ENCODE measurements at regions not wholly inside any gene's neighbourhood (a gene's known extent, or its start where the extent isn't known, plus 50 kb on each side); places are given as distances from the start of the nearest gene placed in this dataset.

DNA sequence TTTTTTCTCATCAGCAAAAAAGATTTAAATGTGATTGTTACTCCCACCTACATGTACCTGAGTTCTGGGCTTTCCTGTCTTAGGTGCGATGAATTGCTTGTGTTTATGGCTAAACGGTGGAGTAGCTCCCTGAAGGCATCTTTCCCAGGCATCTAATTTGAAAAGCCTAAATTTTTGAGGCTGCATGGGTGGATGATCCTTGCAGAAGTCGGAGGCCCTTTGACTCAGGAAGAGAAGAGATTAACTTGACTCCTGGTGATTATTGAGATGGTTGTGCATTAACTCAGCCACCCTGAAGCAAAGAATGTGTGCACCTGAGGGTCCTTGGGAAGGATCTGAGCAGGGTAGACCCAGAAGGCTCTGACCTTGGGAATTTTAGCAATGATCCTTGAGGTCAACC is 155.6 kb upstream of the SEMA3C start (continued):
- TF ChIP-seq, protein P1, sequence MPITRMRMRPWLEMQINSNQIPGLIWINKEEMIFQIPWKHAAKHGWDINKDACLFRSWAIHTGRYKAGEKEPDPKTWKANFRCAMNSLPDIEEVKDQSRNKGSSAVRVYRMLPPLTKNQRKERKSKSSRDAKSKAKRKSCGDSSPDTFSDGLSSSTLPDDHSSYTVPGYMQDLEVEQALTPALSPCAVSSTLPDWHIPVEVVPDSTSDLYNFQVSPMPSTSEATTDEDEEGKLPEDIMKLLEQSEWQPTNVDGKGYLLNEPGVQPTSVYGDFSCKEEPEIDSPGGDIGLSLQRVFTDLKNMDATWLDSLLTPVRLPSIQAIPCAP (CRISPR knock-in tag; IDR thresholded peaks at IDR 0.05): no peak
- TF ChIP-seq SP1 (CRISPR knock-in tag; conservative IDR thresholded peaks at IDR 0.05) (no peak), ZNF263 (CRISPR knock-in tag; IDR thresholded peaks at IDR 0.05; ENCODE audit: low read depth) (no peak), OVOL2 (CRISPR knock-in tag; IDR thresholded peaks at IDR 0.05; ENCODE audit: borderline replicate concordance) (no peak), MYBL2 (CRISPR knock-in tag; IDR thresholded peaks at IDR 0.05) (no peak), ATF1 (CRISPR knock-in tag; IDR thresholded peaks at IDR 0.05) (no peak)

DNA sequence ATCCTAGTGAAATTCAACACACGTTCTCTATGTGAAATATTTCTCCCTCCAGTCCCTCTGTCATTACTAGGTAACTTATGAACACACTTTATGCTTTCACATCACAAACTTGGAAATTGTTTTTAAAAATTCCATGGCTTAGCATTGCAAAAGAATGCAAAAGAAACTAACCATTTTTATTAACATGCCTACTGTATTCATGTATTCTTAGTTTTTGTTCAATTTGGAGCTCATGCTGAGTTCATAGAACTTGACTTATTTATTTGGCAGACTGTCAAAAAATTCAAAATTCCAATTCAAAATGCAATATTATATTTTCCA is 155.0 kb upstream of the SEMA3C start:
- Mint-ChIP-seq H3K27me3 (ENCODE audit: low read depth) (no peaks in the 10 kb centered on the region; the same call in 1 of the 2 replicates), H3K27ac (no peak overlapping the region), H3K9me3 (peaks cover 28% of the 10 kb centered on the region), H3K4me1 (peaks cover 6% of the 10 kb centered on the region), H3K36me3 (peaks cover 24% of the 10 kb centered on the region), H3K4me3 (no peak overlapping the region)
- CTCF ChIA-PET: no interaction called here
- DNase-seq (ENCODE audit: low spot score) (no peak), ATAC-seq (no peak)
- POLR2A ChIA-PET: no interaction called here
- TF ChIP-seq TEAD4 (CRISPR knock-in tag; IDR thresholded peaks at IDR 0.05) (no peak), OVOL2 (CRISPR knock-in tag; IDR thresholded peaks at IDR 0.05; ENCODE audit: borderline replicate concordance) (no peak), ZBTB21 (CRISPR knock-in tag; IDR thresholded peaks at IDR 0.05; ENCODE audit: borderline replicate concordance) (no peak), NR3C1 (CRISPR knock-in tag; conservative IDR thresholded peaks at IDR 0.05; ENCODE audit: low read depth) (no peak), SOX15 (CRISPR knock-in tag; IDR thresholded peaks at IDR 0.05) (no peak), PRRX2 (CRISPR knock-in tag; IDR thresholded peaks at IDR 0.05) (no peak), CREM (CRISPR knock-in tag; IDR thresholded peaks at IDR 0.05) (no peak), IRF2 (CRISPR knock-in tag; IDR thresholded peaks at IDR 0.05; ENCODE audit: borderline replicate concordance, low read depth) (no peak), TEAD1 (CRISPR knock-in tag; IDR thresholded peaks at IDR 0.05) (no peak), FOXJ3 (CRISPR knock-in tag; IDR thresholded peaks at IDR 0.05; ENCODE audit: borderline replicate concordance) (no peak), SMAD4 (CRISPR knock-in tag; IDR thresholded peaks at IDR 0.05) (no peak)
- TF ChIP-seq, protein P2, sequence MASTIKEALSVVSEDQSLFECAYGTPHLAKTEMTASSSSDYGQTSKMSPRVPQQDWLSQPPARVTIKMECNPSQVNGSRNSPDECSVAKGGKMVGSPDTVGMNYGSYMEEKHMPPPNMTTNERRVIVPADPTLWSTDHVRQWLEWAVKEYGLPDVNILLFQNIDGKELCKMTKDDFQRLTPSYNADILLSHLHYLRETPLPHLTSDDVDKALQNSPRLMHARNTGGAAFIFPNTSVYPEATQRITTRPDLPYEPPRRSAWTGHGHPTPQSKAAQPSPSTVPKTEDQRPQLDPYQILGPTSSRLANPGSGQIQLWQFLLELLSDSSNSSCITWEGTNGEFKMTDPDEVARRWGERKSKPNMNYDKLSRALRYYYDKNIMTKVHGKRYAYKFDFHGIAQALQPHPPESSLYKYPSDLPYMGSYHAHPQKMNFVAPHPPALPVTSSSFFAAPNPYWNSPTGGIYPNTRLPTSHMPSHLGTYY (CRISPR knock-in tag; IDR thresholded peaks at IDR 0.05): no peak
- TF ChIP-seq, protein P3, sequence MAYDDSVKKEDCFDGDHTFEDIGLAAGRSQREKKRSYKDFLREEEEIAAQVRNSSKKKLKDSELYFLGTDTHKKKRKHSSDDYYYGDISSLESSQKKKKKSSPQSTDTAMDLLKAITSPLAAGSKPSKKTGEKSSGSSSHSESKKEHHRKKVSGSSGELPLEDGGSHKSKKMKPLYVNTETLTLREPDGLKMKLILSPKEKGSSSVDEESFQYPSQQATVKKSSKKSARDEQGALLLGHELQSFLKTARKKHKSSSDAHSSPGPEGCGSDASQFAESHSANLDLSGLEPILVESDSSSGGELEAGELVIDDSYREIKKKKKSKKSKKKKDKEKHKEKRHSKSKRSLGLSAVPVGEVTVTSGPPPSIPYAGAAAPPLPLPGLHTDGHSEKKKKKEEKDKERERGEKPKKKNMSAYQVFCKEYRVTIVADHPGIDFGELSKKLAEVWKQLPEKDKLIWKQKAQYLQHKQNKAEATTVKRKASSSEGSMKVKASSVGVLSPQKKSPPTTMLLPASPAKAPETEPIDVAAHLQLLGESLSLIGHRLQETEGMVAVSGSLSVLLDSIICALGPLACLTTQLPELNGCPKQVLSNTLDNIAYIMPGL (CRISPR knock-in tag; IDR thresholded peaks at IDR 0.05): no peak
- TF ChIP-seq, protein P4, sequence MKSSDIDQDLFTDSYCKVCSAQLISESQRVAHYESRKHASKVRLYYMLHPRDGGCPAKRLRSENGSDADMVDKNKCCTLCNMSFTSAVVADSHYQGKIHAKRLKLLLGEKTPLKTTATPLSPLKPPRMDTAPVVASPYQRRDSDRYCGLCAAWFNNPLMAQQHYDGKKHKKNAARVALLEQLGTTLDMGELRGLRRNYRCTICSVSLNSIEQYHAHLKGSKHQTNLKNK (CRISPR knock-in tag; IDR thresholded peaks at IDR 0.05): no peak
- TF ChIP-seq, protein P5, sequence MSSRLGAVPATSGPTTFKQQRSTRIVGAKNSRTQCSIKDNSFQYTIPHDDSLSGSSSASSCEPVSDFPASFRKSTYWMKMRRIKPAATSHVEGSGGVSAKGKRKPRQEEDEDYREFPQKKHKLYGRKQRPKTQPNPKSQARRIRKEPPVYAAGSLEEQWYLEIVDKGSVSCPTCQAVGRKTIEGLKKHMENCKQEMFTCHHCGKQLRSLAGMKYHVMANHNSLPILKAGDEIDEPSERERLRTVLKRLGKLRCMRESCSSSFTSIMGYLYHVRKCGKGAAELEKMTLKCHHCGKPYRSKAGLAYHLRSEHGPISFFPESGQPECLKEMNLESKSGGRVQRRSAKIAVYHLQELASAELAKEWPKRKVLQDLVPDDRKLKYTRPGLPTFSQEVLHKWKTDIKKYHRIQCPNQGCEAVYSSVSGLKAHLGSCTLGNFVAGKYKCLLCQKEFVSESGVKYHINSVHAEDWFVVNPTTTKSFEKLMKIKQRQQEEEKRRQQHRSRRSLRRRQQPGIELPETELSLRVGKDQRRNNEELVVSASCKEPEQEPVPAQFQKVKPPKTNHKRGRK (CRISPR knock-in tag; IDR thresholded peaks at IDR 0.05; ENCODE audit: borderline replicate concordance): no peak
- TF ChIP-seq, protein P6, sequence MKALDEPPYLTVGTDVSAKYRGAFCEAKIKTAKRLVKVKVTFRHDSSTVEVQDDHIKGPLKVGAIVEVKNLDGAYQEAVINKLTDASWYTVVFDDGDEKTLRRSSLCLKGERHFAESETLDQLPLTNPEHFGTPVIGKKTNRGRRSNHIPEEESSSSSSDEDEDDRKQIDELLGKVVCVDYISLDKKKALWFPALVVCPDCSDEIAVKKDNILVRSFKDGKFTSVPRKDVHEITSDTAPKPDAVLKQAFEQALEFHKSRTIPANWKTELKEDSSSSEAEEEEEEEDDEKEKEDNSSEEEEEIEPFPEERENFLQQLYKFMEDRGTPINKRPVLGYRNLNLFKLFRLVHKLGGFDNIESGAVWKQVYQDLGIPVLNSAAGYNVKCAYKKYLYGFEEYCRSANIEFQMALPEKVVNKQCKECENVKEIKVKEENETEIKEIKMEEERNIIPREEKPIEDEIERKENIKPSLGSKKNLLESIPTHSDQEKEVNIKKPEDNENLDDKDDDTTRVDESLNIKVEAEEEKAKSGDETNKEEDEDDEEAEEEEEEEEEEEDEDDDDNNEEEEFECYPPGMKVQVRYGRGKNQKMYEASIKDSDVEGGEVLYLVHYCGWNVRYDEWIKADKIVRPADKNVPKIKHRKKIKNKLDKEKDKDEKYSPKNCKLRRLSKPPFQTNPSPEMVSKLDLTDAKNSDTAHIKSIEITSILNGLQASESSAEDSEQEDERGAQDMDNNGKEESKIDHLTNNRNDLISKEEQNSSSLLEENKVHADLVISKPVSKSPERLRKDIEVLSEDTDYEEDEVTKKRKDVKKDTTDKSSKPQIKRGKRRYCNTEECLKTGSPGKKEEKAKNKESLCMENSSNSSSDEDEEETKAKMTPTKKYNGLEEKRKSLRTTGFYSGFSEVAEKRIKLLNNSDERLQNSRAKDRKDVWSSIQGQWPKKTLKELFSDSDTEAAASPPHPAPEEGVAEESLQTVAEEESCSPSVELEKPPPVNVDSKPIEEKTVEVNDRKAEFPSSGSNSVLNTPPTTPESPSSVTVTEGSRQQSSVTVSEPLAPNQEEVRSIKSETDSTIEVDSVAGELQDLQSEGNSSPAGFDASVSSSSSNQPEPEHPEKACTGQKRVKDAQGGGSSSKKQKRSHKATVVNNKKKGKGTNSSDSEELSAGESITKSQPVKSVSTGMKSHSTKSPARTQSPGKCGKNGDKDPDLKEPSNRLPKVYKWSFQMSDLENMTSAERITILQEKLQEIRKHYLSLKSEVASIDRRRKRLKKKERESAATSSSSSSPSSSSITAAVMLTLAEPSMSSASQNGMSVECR (CRISPR knock-in tag; IDR thresholded peaks at IDR 0.05; ENCODE audit: borderline replicate concordance): no peak
- TF ChIP-seq, protein P7, sequence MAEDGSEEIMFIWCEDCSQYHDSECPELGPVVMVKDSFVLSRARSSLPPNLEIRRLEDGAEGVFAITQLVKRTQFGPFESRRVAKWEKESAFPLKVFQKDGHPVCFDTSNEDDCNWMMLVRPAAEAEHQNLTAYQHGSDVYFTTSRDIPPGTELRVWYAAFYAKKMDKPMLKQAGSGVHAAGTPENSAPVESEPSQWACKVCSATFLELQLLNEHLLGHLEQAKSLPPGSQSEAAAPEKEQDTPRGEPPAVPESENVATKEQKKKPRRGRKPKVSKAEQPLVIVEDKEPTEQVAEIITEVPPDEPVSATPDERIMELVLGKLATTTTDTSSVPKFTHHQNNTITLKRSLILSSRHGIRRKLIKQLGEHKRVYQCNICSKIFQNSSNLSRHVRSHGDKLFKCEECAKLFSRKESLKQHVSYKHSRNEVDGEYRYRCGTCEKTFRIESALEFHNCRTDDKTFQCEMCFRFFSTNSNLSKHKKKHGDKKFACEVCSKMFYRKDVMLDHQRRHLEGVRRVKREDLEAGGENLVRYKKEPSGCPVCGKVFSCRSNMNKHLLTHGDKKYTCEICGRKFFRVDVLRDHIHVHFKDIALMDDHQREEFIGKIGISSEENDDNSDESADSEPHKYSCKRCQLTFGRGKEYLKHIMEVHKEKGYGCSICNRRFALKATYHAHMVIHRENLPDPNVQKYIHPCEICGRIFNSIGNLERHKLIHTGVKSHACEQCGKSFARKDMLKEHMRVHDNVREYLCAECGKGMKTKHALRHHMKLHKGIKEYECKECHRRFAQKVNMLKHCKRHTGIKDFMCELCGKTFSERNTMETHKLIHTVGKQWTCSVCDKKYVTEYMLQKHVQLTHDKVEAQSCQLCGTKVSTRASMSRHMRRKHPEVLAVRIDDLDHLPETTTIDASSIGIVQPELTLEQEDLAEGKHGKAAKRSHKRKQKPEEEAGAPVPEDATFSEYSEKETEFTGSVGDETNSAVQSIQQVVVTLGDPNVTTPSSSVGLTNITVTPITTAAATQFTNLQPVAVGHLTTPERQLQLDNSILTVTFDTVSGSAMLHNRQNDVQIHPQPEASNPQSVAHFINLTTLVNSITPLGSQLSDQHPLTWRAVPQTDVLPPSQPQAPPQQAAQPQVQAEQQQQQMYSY (CRISPR knock-in tag; IDR thresholded peaks at IDR 0.05): no peak
- TF ChIP-seq, protein P8, sequence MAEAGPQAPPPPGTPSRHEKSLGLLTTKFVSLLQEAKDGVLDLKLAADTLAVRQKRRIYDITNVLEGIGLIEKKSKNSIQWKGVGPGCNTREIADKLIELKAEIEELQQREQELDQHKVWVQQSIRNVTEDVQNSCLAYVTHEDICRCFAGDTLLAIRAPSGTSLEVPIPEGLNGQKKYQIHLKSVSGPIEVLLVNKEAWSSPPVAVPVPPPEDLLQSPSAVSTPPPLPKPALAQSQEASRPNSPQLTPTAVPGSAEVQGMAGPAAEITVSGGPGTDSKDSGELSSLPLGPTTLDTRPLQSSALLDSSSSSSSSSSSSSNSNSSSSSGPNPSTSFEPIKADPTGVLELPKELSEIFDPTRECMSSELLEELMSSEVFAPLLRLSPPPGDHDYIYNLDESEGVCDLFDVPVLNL (CRISPR knock-in tag; IDR thresholded peaks at IDR 0.05; ENCODE audit: borderline replicate concordance, low read depth): no peak
